Kidney (tissue), 13 donors: ENCODE measurements at regions not wholly inside any gene's neighbourhood (a gene's known extent, or its start where the extent isn't known, plus 50 kb on each side); places are given as distances from the start of the nearest gene placed in this dataset.

Experiments used
- DNase-seq, 5 donors: peaks; one replicate each; pipeline ENCODE4 v3.0.0-alpha.2; 2013 to 2020
- FAIRE-seq: peaks from 2 replicates; lab custom pipeline; 2012; peaks lifted over from hg19 to GRCh38; lab: Jason Lieb, UNC
- H3K27ac ChIP-seq, 2 donors: one replicate each; pipeline ENCODE4 v1.7.0; 2013; ENCODE audit warnings: low read depth in 2 of 2, low read length in 2 of 2, inconsistent platforms in 1 of 2
- H3K27me3 ChIP-seq: one replicate; pipeline ENCODE4 v1.7.1; 2013; ENCODE audit warnings: low read length, inconsistent platforms; ENCODE audit not compliant: control insufficient read depth, insufficient read depth
- H3K36me3 ChIP-seq, 3 donors: one replicate each; pipeline versions ENCODE4 v1.7.0 to v1.7.1; 2013; ENCODE audit warnings: low read length in 3 of 3, control low read depth in 1 of 3, inconsistent platforms in 1 of 3; ENCODE audit not compliant: insufficient read depth in 3 of 3, control insufficient read depth in 2 of 3
- H3K4me1 ChIP-seq, 3 donors: one replicate each; pipeline versions ENCODE4 v1.7.0 to v1.7.1; 2013; ENCODE audit warnings: low read length in 3 of 3, inconsistent platforms in 1 of 3, low read depth in 1 of 3; ENCODE audit not compliant: control insufficient read depth in 2 of 3, insufficient read depth in 2 of 3
- H3K4me3 ChIP-seq, 3 donors: one replicate each; pipeline versions ENCODE4 v1.7.0 to v1.8.1; 2013; ENCODE audit warnings: low read length in 3 of 3, control low read depth in 1 of 3, inconsistent platforms in 1 of 3
- H3K9ac ChIP-seq, 3 donors: one replicate each; pipeline versions ENCODE4 v1.7.0 to v1.7.1; 2013; ENCODE audit warnings: low read length in 3 of 3, control low read depth in 1 of 3, inconsistent platforms in 1 of 3
- H3K9me3 ChIP-seq, 3 donors: one replicate each; pipeline versions ENCODE4 v1.7.0 to v1.7.1; 2013; ENCODE audit warnings: low read length in 3 of 3, control low read depth in 1 of 3, inconsistent platforms in 1 of 3; ENCODE audit not compliant: control insufficient read depth in 2 of 3, insufficient read depth in 1 of 3
- CTCF ChIP-seq: IDR thresholded peaks from 3 replicates; pipeline ENCODE4 v1.5.1; 2012; ENCODE audit warnings: mild to moderate bottlenecking, moderate library complexity, borderline replicate concordance; ENCODE audit not compliant: insufficient read depth; ENCODE audit errors: extremely low read depth
- intact Hi-C: fragments of 100-400 bp; cut with DNase I; formaldehyde crosslinking; loops from one replicate; pipeline ENCODE4 v1.11.1; 2022
- donor health status: control.
- donor health status: control.
- donor health status: control.
- donor health status: control.
- donor health status: control.
- donor health status: DM: yes; HTN: yes; CAD: no.
- donor health status: Normal renal cell carcinoma (clear cell type).

- no peaks in the 10 kb centered on the region for H3K27me3 ChIP-seq
- H3K4me3 ChIP-seq: no peak overlapping the region
- intact Hi-C loops: no loop called here
- no peaks in the 10 kb centered on the region for H3K36me3 ChIP-seq
- FAIRE-seq: no peak
- H3K27ac ChIP-seq: no peak overlapping the region
- DNase-seq: no peak
- H3K9ac ChIP-seq: no peak overlapping the region
- no peaks in the 10 kb centered on the region for H3K4me1 ChIP-seq
- no peaks in the 10 kb centered on the region for H3K9me3 ChIP-seq
- TF ChIP-seq CTCF: no peak
Measured at GRCh38 chr4:160864253-160864652, 1299.5 kb downstream of the FSTL5 start.

GRCh38 chr4:160869899-160870298 is 1293.9 kb downstream of the FSTL5 start:
- intact Hi-C loops: no loop called here
- no peak for TF ChIP-seq CTCF
- Histone ChIP-seq H3K4me3 (no peak overlapping the region), H3K9me3 (no peaks in the 10 kb centered on the region), H3K27ac (no peak overlapping the region), H3K4me1 (no peaks in the 10 kb centered on the region), H3K9ac (no peak overlapping the region), H3K27me3 (no peaks in the 10 kb centered on the region), H3K36me3 (no peaks in the 10 kb centered on the region)
- no peak for FAIRE-seq
- DNase-seq: no peak

- H3K4me3 ChIP-seq: no peak overlapping the region
- no peak overlapping the region for H3K9ac ChIP-seq
- no peaks in the 10 kb centered on the region for H3K9me3 ChIP-seq
- TF ChIP-seq CTCF: no peak
- H3K27ac ChIP-seq: no peak overlapping the region
- no peaks in the 10 kb centered on the region for H3K36me3 ChIP-seq
- DNase-seq (no peak), FAIRE-seq (no peak)
- H3K4me1 ChIP-seq: no peaks in the 10 kb centered on the region
- no peaks in the 10 kb centered on the region for H3K27me3 ChIP-seq
- intact Hi-C loops: no loop called here
Measured at GRCh38 chr4:160872491-160872890, 1291.3 kb downstream of the FSTL5 start.

GRCh38 chr4:160877087-160877790 is 1286.6 kb downstream of the FSTL5 start:
- H3K9ac ChIP-seq: no peak overlapping the region
- no peak for DNase-seq
- TF ChIP-seq CTCF: no peak
- H3K4me3 ChIP-seq: no peak overlapping the region
- no peaks in the 10 kb centered on the region for H3K9me3 ChIP-seq
- H3K36me3 ChIP-seq: no peaks in the 10 kb centered on the region
- no peaks in the 10 kb centered on the region for H3K27me3 ChIP-seq
- H3K27ac ChIP-seq: no peak overlapping the region
- H3K4me1 ChIP-seq: no peaks in the 10 kb centered on the region
- FAIRE-seq: no peak
- intact Hi-C loops: no loop called here
